Amygdala (tissue), 56 donors: ENCODE measurements at regions not wholly inside any gene's neighbourhood (a gene's known extent, or its start where the extent isn't known, plus 50 kb on each side); places are given as distances from the start of the nearest gene placed in this dataset.
"Not testable (repeated sequence)": the region's sequence is repeated elsewhere in the genome, so short reads cannot be mapped to it uniquely, and the experiment has no call there.

Experiments used
- DNase-seq, 56 donors: peaks; one replicate each; lab custom pipeline; 2025; lab: John Stamatoyannopoulos, UW

- DNase-seq: no peak
Observed at GRCh38 chr4:171538601-171539100, 274.6 kb upstream of the GALNTL6 start.

GRCh38 chr4:171534391-171534790 lies 278.8 kb upstream of the GALNTL6 start:
- DNase-seq: no peak

GRCh38 chr4:171532968-171533367 lies 280.2 kb upstream of the GALNTL6 start:
- no peak for DNase-seq

- no peak for DNase-seq
Observed at GRCh38 chr4:171524903-171525302, 288.3 kb upstream of the GALNTL6 start.

- DNase-seq: no peak
Observed at GRCh38 chr4:171521726-171522125, 291.5 kb upstream of the GALNTL6 start.

- no peak for DNase-seq
Observed at GRCh38 chr4:171519457-171519856, 293.7 kb upstream of the GALNTL6 start.

- no peak for DNase-seq
Observed at GRCh38 chr4:171517883-171518282, 295.3 kb upstream of the GALNTL6 start.

GRCh38 chr4:171516694-171517093 lies 296.5 kb upstream of the GALNTL6 start:
- no peak for DNase-seq

- DNase-seq: no peak
Observed at GRCh38 chr4:171484681-171485080, 328.5 kb upstream of the GALNTL6 start.

GRCh38 chr4:171478181-171478580 lies 335.0 kb upstream of the GALNTL6 start:
- no peak for DNase-seq

GRCh38 chr4:171475111-171475510 lies 338.1 kb upstream of the GALNTL6 start:
- DNase-seq: not testable (repeated sequence)

- DNase-seq: no peak
Observed at GRCh38 chr4:171473155-171473554, 340.0 kb upstream of the GALNTL6 start.

GRCh38 chr4:171472230-171472629 lies 341.0 kb upstream of the GALNTL6 start:
- no peak for DNase-seq

- DNase-seq: no peak
Observed at GRCh38 chr4:171464499-171464898, 348.7 kb upstream of the GALNTL6 start.

- DNase-seq: no peak
Observed at GRCh38 chr4:171461191-171461590, 352.0 kb upstream of the GALNTL6 start.

- DNase-seq: no peak
Observed at GRCh38 chr4:171448919-171449481, 364.2 kb upstream of the GALNTL6 start.

- no peak for DNase-seq
Observed at GRCh38 chr4:171448358-171448757, 364.8 kb upstream of the GALNTL6 start.

GRCh38 chr4:171441300-171441941 lies 371.8 kb upstream of the GALNTL6 start:
- no peak for DNase-seq

GRCh38 chr4:171433674-171434073 lies 379.5 kb upstream of the GALNTL6 start:
- DNase-seq: no peak

- DNase-seq: no peak
Observed at GRCh38 chr4:171432536-171432935, 380.7 kb upstream of the GALNTL6 start.

- DNase-seq: no peak
Observed at GRCh38 chr4:171430495-171430894, 382.7 kb upstream of the GALNTL6 start.

- DNase-seq: no peak
Observed at GRCh38 chr4:171397175-171397574, 416.0 kb upstream of the GALNTL6 start.
